Mesendoderm (in vitro differentiated cells): ENCODE measurements at regions not wholly inside any gene's neighbourhood (a gene's known extent, or its start where the extent isn't known, plus 50 kb on each side); places are given as distances from the start of the nearest gene placed in this dataset.

Experiments used
- DNase-seq: peaks from one replicate; pipeline ENCODE4 v3.0.0; 2013
- H2AK5ac ChIP-seq: 2 replicates; pipeline ENCODE4 v1.6.1; 2013; ENCODE audit warnings: low read length, inconsistent platforms
- H2BK120ac ChIP-seq: 2 replicates; pipeline ENCODE4 v1.6.1; 2013; ENCODE audit warnings: low read depth, mild to moderate bottlenecking, low read length, moderate library complexity, mixed read lengths
- H2BK15ac ChIP-seq: replicated peaks from 2 replicates; pipeline ENCODE4 v1.6.1; 2013; ENCODE audit warnings: low read depth, mild to moderate bottlenecking, moderate library complexity
- H2BK5ac ChIP-seq: 2 replicates; pipeline ENCODE4 v1.6.1; 2013; ENCODE audit warnings: low read length, inconsistent platforms
- H3K18ac ChIP-seq: 2 replicates; pipeline ENCODE4 v1.6.1; 2013; ENCODE audit warnings: mild to moderate bottlenecking, low read length, mixed read lengths
- H3K23ac ChIP-seq: one replicate; pipeline ENCODE4 v1.6.1; 2013; ENCODE audit warnings: low read length
- H3K27ac ChIP-seq: 2 replicates; pipeline ENCODE4 v1.5.1; 2013; ENCODE audit warnings: low read depth, mild to moderate bottlenecking, inconsistent platforms, low read length, moderate library complexity
- H3K27me3 ChIP-seq: 2 replicates; pipeline ENCODE4 v1.6.1; 2013; ENCODE audit warnings: low read length, control low read depth, mild to moderate bottlenecking, inconsistent platforms; ENCODE audit not compliant: insufficient read depth, poor library complexity
- H3K36me3 ChIP-seq: 2 replicates; pipeline ENCODE4 v1.6.1; 2013; ENCODE audit warnings: low read length, inconsistent platforms; ENCODE audit not compliant: control insufficient read depth, insufficient read depth
- H3K4ac ChIP-seq: one replicate; pipeline ENCODE4 v1.6.1; 2013; ENCODE audit warnings: low read depth, mild to moderate bottlenecking, low read length, moderate library complexity
- H3K4me1 ChIP-seq: 2 replicates; pipeline ENCODE4 v1.6.1; 2013; ENCODE audit warnings: low read depth, low read length, inconsistent platforms; ENCODE audit not compliant: control insufficient read depth
- H3K4me2 ChIP-seq: 2 replicates; pipeline ENCODE4 v1.6.1; 2013; ENCODE audit warnings: low read length
- H3K4me3 ChIP-seq: 2 replicates; pipeline ENCODE4 v1.5.1; 2013; ENCODE audit warnings: mild to moderate bottlenecking, low read length
- H3K56ac ChIP-seq: one replicate; pipeline ENCODE4 v1.6.1; 2013; ENCODE audit warnings: low read length
- H3K79me1 ChIP-seq: 2 replicates; pipeline ENCODE4 v1.6.1; 2013; ENCODE audit warnings: low read length, inconsistent platforms
- H3K79me2 ChIP-seq: 2 replicates; pipeline ENCODE4 v1.6.1; 2013; ENCODE audit warnings: mild to moderate bottlenecking, low read length; ENCODE audit not compliant: control insufficient read depth, insufficient read depth
- H3K9ac ChIP-seq: 2 replicates; pipeline ENCODE4 v1.6.1; 2013; ENCODE audit warnings: low read length, inconsistent platforms
- H4K5ac ChIP-seq: one replicate; pipeline ENCODE4 v1.6.1; 2013; ENCODE audit warnings: low read length
- H4K8ac ChIP-seq: one replicate; pipeline ENCODE4 v1.6.1; 2013; ENCODE audit warnings: low read depth, mild to moderate bottlenecking, control low read depth, low read length, moderate library complexity
- WGBS: extraction: QIAGEN DNeasy Blood & Tissue Kit; methylation state at CpG from one replicate; pipeline ENCODE4 v1.1.7; 2013; ENCODE audit warnings: low lambda C conversion rate, missing lambda C conversion rate; ENCODE audit not compliant: insufficient coverage; ENCODE audit errors: extremely low coverage; 5-methylcytosine and 5-hydroxymethylcytosine counted together

- Histone ChIP-seq H3K4me2 (no peak overlapping the region), H3K27ac (no peak overlapping the region), H2AK5ac (no peak overlapping the region), H2BK5ac (no peak overlapping the region), H3K9ac (no peak overlapping the region), H2BK120ac (no peak overlapping the region), H2BK15ac (no peak overlapping the region), H4K5ac (no peak overlapping the region), H3K56ac (no peak overlapping the region), H3K4ac (no peak overlapping the region), H3K18ac (no peak overlapping the region), H3K4me1 (no peaks in the 10 kb centered on the region), H3K79me2 (no peaks in the 10 kb centered on the region), H3K23ac (no peak overlapping the region), H3K4me3 (no peak overlapping the region), H3K79me1 (no peaks in the 10 kb centered on the region), H3K36me3 (no peaks in the 10 kb centered on the region), H4K8ac (no peak overlapping the region), H3K27me3 (no peaks in the 10 kb centered on the region)
- no peak for DNase-seq
These were observed 64.5 kb upstream of the NAV3 start for GRCh38 chr12:77766224-77766623.

GRCh38 chr12:77761286-77761685, 69.4 kb upstream of the NAV3 start:
- no peak for DNase-seq
- Histone ChIP-seq H3K9ac (no peak overlapping the region), H3K4me3 (no peak overlapping the region), H3K4ac (no peak overlapping the region), H2BK5ac (no peak overlapping the region), H3K36me3 (no peaks in the 10 kb centered on the region), H3K79me2 (no peaks in the 10 kb centered on the region), H3K23ac (no peak overlapping the region), H3K27me3 (no peaks in the 10 kb centered on the region), H2AK5ac (no peak overlapping the region), H3K27ac (no peak overlapping the region), H2BK15ac (no peak overlapping the region), H4K5ac (no peak overlapping the region), H3K79me1 (no peaks in the 10 kb centered on the region), H3K4me2 (no peak overlapping the region), H3K4me1 (no peaks in the 10 kb centered on the region), H3K18ac (no peak overlapping the region), H4K8ac (no peak overlapping the region), H2BK120ac (no peak overlapping the region), H3K56ac (no peak overlapping the region)
- no CpG with 5 or more reads among the region's 2 CpGs for WGBS

GRCh38 chr12:77760271-77761025, 70.2 kb upstream of the NAV3 start:
- Histone ChIP-seq H3K79me2 (no peaks in the 10 kb centered on the region), H3K23ac (no peak overlapping the region), H4K5ac (no peak overlapping the region), H3K56ac (no peak overlapping the region), H3K18ac (no peak overlapping the region), H3K79me1 (no peaks in the 10 kb centered on the region), H4K8ac (no peak overlapping the region), H3K4me1 (no peaks in the 10 kb centered on the region), H3K27me3 (no peaks in the 10 kb centered on the region), H3K9ac (no peak overlapping the region), H3K4me3 (no peak overlapping the region), H2BK5ac (no peak overlapping the region), H3K27ac (no peak overlapping the region), H2AK5ac (no peak overlapping the region), H3K4ac (no peak overlapping the region), H3K36me3 (no peaks in the 10 kb centered on the region), H2BK15ac (no peak overlapping the region), H3K4me2 (no peak overlapping the region), H2BK120ac (no peak overlapping the region)
- no CpG with 5 or more reads among the region's 7 CpGs for WGBS
- DNase-seq = no peak

GRCh38 chr12:77754086-77754485, 76.6 kb upstream of the NAV3 start:
- no CpG with 5 or more reads among the region's 4 CpGs for WGBS
- Histone ChIP-seq H3K4me2 (no peak overlapping the region), H3K4me3 (no peak overlapping the region), H2AK5ac (no peak overlapping the region), H3K36me3 (no peaks in the 10 kb centered on the region), H3K27me3 (no peaks in the 10 kb centered on the region), H2BK5ac (no peak overlapping the region), H4K5ac (no peak overlapping the region), H2BK15ac (no peak overlapping the region), H3K27ac (no peak overlapping the region), H3K18ac (no peak overlapping the region), H3K4me1 (no peaks in the 10 kb centered on the region), H3K9ac (no peak overlapping the region), H3K4ac (no peak overlapping the region), H3K56ac (no peak overlapping the region), H3K79me1 (no peaks in the 10 kb centered on the region), H3K23ac (no peak overlapping the region), H2BK120ac (no peak overlapping the region), H3K79me2 (no peaks in the 10 kb centered on the region), H4K8ac (no peak overlapping the region)
- peak; percentile 79 for DNase-seq

- Histone ChIP-seq H3K27ac (no peak overlapping the region), H3K18ac (no peak overlapping the region), H4K5ac (no peak overlapping the region), H3K79me1 (no peaks in the 10 kb centered on the region), H4K8ac (no peak overlapping the region), H3K4ac (no peak overlapping the region), H2AK5ac (no peak overlapping the region), H3K9ac (no peak overlapping the region), H3K4me2 (no peak overlapping the region), H2BK120ac (no peak overlapping the region), H2BK15ac (no peak overlapping the region), H2BK5ac (no peak overlapping the region), H3K36me3 (no peaks in the 10 kb centered on the region), H3K4me3 (no peak overlapping the region), H3K27me3 (no peaks in the 10 kb centered on the region), H3K56ac (no peak overlapping the region), H3K23ac (no peak overlapping the region), H3K79me2 (no peaks in the 10 kb centered on the region), H3K4me1 (no peaks in the 10 kb centered on the region)
- no peak for DNase-seq
- WGBS = no CpG with 5 or more reads among the region's 2 CpGs
These were observed 78.8 kb upstream of the NAV3 start for GRCh38 chr12:77751939-77752338.

GRCh38 chr12:77746096-77746495, 84.6 kb upstream of the NAV3 start:
- H3K23ac ChIP-seq = no peak overlapping the region
- no peak overlapping the region for H3K27ac ChIP-seq
- no peaks in the 10 kb centered on the region for H3K79me2 ChIP-seq
- no peak overlapping the region for H2AK5ac ChIP-seq
- no peak overlapping the region for H2BK120ac ChIP-seq
- no peak overlapping the region for H3K9ac ChIP-seq
- no peaks in the 10 kb centered on the region for H3K27me3 ChIP-seq
- no peak for DNase-seq
- no peaks in the 10 kb centered on the region for H3K4me1 ChIP-seq
- no peak overlapping the region for H4K5ac ChIP-seq
- no peak overlapping the region for H3K4me2 ChIP-seq
- H3K36me3 ChIP-seq = no peaks in the 10 kb centered on the region
- H3K79me1 ChIP-seq = no peaks in the 10 kb centered on the region
- no peak overlapping the region for H3K4ac ChIP-seq
- H3K4me3 ChIP-seq = no peak overlapping the region
- H2BK5ac ChIP-seq = no peak overlapping the region
- H3K18ac ChIP-seq = no peak overlapping the region
- no peak overlapping the region for H3K56ac ChIP-seq
- H4K8ac ChIP-seq = no peak overlapping the region
- no CpG with 5 or more reads among the region's 3 CpGs for WGBS
- no peak overlapping the region for H2BK15ac ChIP-seq
